Thoracic aorta (tissue), 2 donors: ENCODE measurements at regions not wholly inside any gene's neighbourhood (a gene's known extent, or its start where the extent isn't known, plus 50 kb on each side); places are given as distances from the start of the nearest gene placed in this dataset.

Experiments
- ATAC-seq: fragments of 150-250 bp; one replicate; pipeline ENCODE4 v1.8.0; 2017; ENCODE audit warnings: low read depth; ENCODE audit not compliant: insufficient number of reproducible peaks, low FRiP score
- DNase-seq: peaks from one replicate; pipeline ENCODE4 v3.0.0-alpha.2; 2020; ENCODE audit warnings: low spot score
- H3K27ac ChIP-seq, 2 donors: fragments of 200-600 bp; sonication (generic); 1 replicate in 1 of 2; 2 replicates in 1 of 2; pipeline ENCODE4 v1.5.1; 2016; ENCODE audit warnings: mild to moderate bottlenecking in 2 of 2, moderate library complexity in 2 of 2
- H3K27me3 ChIP-seq: fragments of 200-600 bp; sonication (generic); replicated peaks from 2 replicates; pipeline ENCODE4 v1.6.0; 2016; ENCODE audit warnings: mild to moderate bottlenecking; ENCODE audit not compliant: insufficient read depth
- H3K36me3 ChIP-seq: fragments of 200-600 bp; sonication (generic); one replicate; pipeline ENCODE4 v1.5.1; 2016
- H3K4me1 ChIP-seq, 2 donors: fragments of 200-600 bp; sonication (generic); 1 replicate in 1 of 2; 2 replicates in 1 of 2; pipeline versions ENCODE4 v1.5.1 to v1.6.0; 2016; ENCODE audit warnings: low read depth in 2 of 2, mild to moderate bottlenecking in 1 of 2; ENCODE audit not compliant: control insufficient read depth in 1 of 2
- H3K4me3 ChIP-seq: fragments of 200-600 bp; sonication (generic); 2 replicates; pipeline ENCODE4 v1.5.1; 2016; ENCODE audit warnings: mild to moderate bottlenecking
- H3K9me3 ChIP-seq: fragments of 200-600 bp; sonication (generic); 2 replicates; pipeline ENCODE4 v1.5.1; 2016
- TF ChIP-seq, protein P1 (sequence below): fragments of 200-600 bp; sonication (generic); IDR thresholded peaks from one replicate; pipeline ENCODE4 v1.5.1; 2019; ENCODE audit warnings: antibody characterized with exemption

DNA sequence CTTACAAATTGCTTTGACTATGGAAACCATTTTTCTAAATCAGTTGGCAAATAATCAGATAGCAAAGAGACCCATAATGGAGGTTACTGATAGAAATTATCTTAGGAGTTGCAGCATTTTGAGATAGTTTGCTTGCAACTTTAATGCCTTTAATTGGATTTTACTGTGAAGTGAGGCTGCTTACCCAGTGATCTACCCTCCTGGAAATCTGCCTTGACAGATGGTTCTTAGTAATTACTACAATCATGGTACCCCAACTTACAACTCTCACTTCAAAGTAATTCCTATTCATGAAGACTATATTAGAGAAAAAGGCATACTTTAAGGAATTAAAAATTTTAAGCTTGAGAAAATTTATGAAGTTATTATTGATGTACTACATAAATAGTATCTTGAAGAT lies 1288.6 kb upstream of the CDH2 start:
- H3K27ac ChIP-seq: no peak overlapping the region
- no peaks in the 10 kb centered on the region for H3K9me3 ChIP-seq
- ATAC-seq (no peak), DNase-seq (no peak)
- H3K4me1 ChIP-seq: no peaks in the 10 kb centered on the region
- H3K36me3 ChIP-seq: no peaks in the 10 kb centered on the region
- no peak overlapping the region for H3K4me3 ChIP-seq
- no peaks in the 10 kb centered on the region for H3K27me3 ChIP-seq
- TF ChIP-seq, protein P1, sequence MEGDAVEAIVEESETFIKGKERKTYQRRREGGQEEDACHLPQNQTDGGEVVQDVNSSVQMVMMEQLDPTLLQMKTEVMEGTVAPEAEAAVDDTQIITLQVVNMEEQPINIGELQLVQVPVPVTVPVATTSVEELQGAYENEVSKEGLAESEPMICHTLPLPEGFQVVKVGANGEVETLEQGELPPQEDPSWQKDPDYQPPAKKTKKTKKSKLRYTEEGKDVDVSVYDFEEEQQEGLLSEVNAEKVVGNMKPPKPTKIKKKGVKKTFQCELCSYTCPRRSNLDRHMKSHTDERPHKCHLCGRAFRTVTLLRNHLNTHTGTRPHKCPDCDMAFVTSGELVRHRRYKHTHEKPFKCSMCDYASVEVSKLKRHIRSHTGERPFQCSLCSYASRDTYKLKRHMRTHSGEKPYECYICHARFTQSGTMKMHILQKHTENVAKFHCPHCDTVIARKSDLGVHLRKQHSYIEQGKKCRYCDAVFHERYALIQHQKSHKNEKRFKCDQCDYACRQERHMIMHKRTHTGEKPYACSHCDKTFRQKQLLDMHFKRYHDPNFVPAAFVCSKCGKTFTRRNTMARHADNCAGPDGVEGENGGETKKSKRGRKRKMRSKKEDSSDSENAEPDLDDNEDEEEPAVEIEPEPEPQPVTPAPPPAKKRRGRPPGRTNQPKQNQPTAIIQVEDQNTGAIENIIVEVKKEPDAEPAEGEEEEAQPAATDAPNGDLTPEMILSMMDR: no peak

DNA sequence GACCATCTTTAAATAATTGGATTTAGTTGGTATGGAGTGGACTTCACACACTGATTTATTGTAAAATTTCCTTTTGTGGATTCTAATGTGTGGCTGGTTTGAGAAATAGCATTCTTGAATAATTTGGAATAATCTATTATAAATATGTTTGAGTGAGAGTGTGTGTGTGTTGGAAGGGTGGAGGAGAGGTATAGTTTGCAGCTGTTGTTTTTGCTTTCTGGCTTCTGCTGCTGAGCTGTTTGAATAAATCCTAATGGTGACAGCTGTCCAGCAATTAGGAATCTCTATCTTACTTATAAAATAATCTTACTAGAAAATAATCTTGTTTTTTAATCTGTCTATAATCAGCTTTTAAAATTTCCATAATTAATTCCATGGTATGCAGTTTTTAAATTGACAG lies 1283.0 kb upstream of the CDH2 start:
- no peak overlapping the region for H3K27ac ChIP-seq
- no peaks in the 10 kb centered on the region for H3K9me3 ChIP-seq
- no peak for ATAC-seq
- H3K4me3 ChIP-seq: no peak overlapping the region
- H3K4me1 ChIP-seq: no peaks in the 10 kb centered on the region
- H3K36me3 ChIP-seq: no peaks in the 10 kb centered on the region
- no peak for DNase-seq
- TF ChIP-seq, protein P1: no peak
- no peaks in the 10 kb centered on the region for H3K27me3 ChIP-seq

DNA sequence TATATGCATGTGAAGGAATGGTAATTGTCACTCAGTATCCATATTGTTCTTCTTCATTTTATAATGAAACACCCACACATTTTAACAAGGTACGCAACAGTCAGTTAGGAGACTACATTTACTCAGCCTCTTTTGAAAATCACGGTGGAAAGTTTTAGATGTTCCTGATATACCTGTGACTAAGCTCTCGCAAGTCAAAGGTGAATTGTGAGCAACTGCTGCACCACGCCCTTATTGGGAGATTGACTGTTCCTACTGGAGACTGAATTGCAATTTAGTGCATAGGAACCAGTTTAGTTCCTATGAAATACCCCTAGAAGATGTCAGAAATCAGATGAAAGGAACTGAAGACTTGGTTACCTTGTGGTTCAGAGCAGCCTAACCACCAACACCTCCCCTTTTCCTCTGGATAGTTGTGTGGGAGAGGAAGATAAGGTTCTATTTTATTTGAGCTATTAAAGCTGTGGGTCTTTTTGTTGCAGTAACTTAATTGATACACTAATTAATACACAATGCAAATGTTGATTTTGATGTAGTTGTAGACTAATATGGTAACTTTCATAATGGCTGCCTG lies 1280.5 kb upstream of the CDH2 start:
- Histone ChIP-seq H3K27me3 (no peaks in the 10 kb centered on the region), H3K27ac (no peak overlapping the region), H3K36me3 (no peaks in the 10 kb centered on the region), H3K4me3 (no peak overlapping the region), H3K4me1 (no peaks in the 10 kb centered on the region), H3K9me3 (no peaks in the 10 kb centered on the region)
- no peak for ATAC-seq
- no peak for DNase-seq
- TF ChIP-seq, protein P1: no peak

DNA sequence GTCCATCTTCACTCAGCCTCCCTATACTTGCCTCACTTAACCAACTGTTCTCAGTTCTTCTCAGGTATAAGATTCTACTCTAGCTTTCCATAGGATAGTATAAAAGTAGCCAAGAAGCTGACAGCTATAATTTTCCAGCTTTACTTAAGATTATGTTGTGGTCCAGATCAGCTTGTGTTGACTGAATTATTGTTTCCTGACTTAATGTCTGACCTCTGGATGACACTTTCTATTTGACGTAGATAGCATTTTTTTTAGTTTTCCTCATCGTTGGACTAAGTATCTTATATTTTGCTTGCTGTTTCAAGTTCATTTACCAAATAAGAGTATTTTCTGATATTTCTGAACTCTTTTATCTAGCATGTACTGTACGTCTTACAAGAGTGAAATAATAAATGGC lies 1272.5 kb upstream of the CDH2 start:
- TF ChIP-seq, protein P1: no peak
- DNase-seq (no peak), ATAC-seq (no peak)
- no peak overlapping the region for H3K4me3 ChIP-seq
- no peaks in the 10 kb centered on the region for H3K9me3 ChIP-seq
- no peak overlapping the region for H3K27ac ChIP-seq
- no peaks in the 10 kb centered on the region for H3K4me1 ChIP-seq
- H3K27me3 ChIP-seq: no peaks in the 10 kb centered on the region
- H3K36me3 ChIP-seq: no peaks in the 10 kb centered on the region

DNA sequence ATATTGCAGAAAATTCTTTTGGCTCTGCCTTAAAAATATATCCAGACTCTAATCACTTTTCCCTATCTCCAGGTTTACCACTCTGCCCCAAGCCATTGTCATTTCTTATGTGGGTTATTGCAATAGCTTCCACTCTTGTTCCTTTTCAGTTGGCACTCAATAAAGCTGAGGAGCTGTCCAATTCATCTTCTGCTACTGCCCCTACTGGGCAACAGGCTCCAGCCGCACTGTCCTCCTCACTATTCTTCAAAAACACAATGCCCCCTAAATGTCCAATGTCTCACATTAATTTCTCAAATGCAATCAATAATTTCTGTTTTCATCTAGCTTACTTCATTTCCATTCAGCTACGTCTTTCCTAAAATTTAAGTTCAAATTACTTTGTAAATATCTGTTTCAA lies 1262.5 kb upstream of the CDH2 start:
- no peak for DNase-seq
- TF ChIP-seq, protein P1: no peak
- no peak for ATAC-seq
- H3K4me3 ChIP-seq: no peak overlapping the region
- no peak overlapping the region for H3K27ac ChIP-seq
- H3K36me3 ChIP-seq: no peaks in the 10 kb centered on the region
- H3K9me3 ChIP-seq: no peaks in the 10 kb centered on the region
- H3K27me3 ChIP-seq: no peaks in the 10 kb centered on the region
- H3K4me1 ChIP-seq: no peaks in the 10 kb centered on the region
